PC-9 (cell line): ENCODE measurements at regions not wholly inside any gene's neighbourhood (a gene's known extent, or its start where the extent isn't known, plus 50 kb on each side); places are given as distances from the start of the nearest gene placed in this dataset.

Source experiments
- BruUV-seq: library from RNA; stranded (reverse); fragments of 400-500 nt; replicated peaks from 2 replicates; lab custom pipeline; 2021; lab: Mats Ljungman, UMichigan
- CTCF ChIA-PET: fragments of 300-600 bp; sonication (Branson Sonifier 250); formaldehyde crosslinking; loops from one replicate; lab custom pipeline; 2022; ENCODE audit warnings: antibody characterized with exemption; lab: Charles Lee
- POLR2A ChIA-PET: fragments of 300-600 bp; sonication (Branson Sonifier 250); formaldehyde crosslinking; loops from one replicate; lab custom pipeline; 2022; ENCODE audit warnings: antibody characterized with exemption; ENCODE audit not compliant: unreplicated experiment; lab: Charles Lee
- DNase-seq, 2 experiments: peaks; one replicate each; pipeline versions ENCODE4 v3.0.0 to v3.0.0-alpha.2; 2015 to 2022; ENCODE audit warnings: mixed read lengths in 1 of 2
- H2AFZ ChIP-seq: fragments of 200-600 bp; sonication (generic); 2 replicates; pipeline ENCODE4 v1.8.1; 2017; ENCODE audit warnings: antibody characterized with exemption
- H3F3A ChIP-seq: fragments of 200-600 bp; sonication (generic); 2 replicates; pipeline ENCODE4 v1.8.1; 2017; ENCODE audit warnings: antibody characterized with exemption, mild to moderate bottlenecking, low read depth; ENCODE audit not compliant: insufficient read depth
- H3K27ac ChIP-seq: fragments of 200-600 bp; sonication (generic); 2 replicates; pipeline ENCODE4 v1.6.1; 2016; ENCODE audit warnings: mixed run types
- H3K27me3 ChIP-seq: fragments of 200-600 bp; sonication (generic); 2 replicates; pipeline ENCODE4 v1.6.1; 2016; ENCODE audit warnings: low read depth, mixed run types; ENCODE audit not compliant: insufficient read depth
- H3K36me3 ChIP-seq: fragments of 200-600 bp; sonication (generic); 2 replicates; pipeline ENCODE4 v1.6.1; 2016; ENCODE audit warnings: low read depth, mixed run types
- H3K4me1 ChIP-seq: fragments of 200-600 bp; sonication (generic); replicated peaks from 2 replicates; pipeline ENCODE4 v1.6.1; 2016; ENCODE audit warnings: mixed run types; ENCODE audit not compliant: insufficient read depth
- H3K4me2 ChIP-seq: fragments of 200-600 bp; sonication (generic); 2 replicates; pipeline ENCODE4 v1.6.1; 2017; ENCODE audit warnings: mixed run types
- H3K4me3 ChIP-seq: fragments of 200-600 bp; sonication (generic); 2 replicates; pipeline ENCODE4 v1.6.1; 2016; ENCODE audit warnings: mixed run types
- H3K79me2 ChIP-seq: fragments of 200-600 bp; sonication (generic); 2 replicates; pipeline ENCODE4 v1.6.1; 2017; ENCODE audit warnings: low read depth, mixed run types
- H3K9me2 ChIP-seq: fragments of 200-600 bp; sonication (generic); 2 replicates; pipeline ENCODE4 v1.8.1; 2017; ENCODE audit warnings: mild to moderate bottlenecking; ENCODE audit not compliant: insufficient read depth
- H3K9me3 ChIP-seq: fragments of 200-600 bp; sonication (generic); 2 replicates; pipeline ENCODE4 v1.8.1; 2016; ENCODE audit warnings: low read depth; ENCODE audit not compliant: insufficient read depth
- H4K20me1 ChIP-seq: fragments of 200-600 bp; sonication (generic); 2 replicates; pipeline ENCODE4 v1.8.1; 2017; ENCODE audit not compliant: insufficient read depth
- EZH2 ChIP-seq: fragments of 200-600 bp; sonication (generic); IDR thresholded peaks from 2 replicates; pipeline ENCODE4 v1.8.0; 2017; ENCODE audit warnings: antibody characterized with exemption, low read depth
- intact Hi-C: fragments of 100-400 bp; cut with micrococcal nuclease; formaldehyde crosslinking; loops from one replicate; pipeline ENCODE4 v1.10.0; 2022; ENCODE audit not compliant: unreplicated experiment
- TF ChIP-seq, protein P1 (sequence below): fragments of 200-600 bp; sonication (generic); conservative IDR thresholded peaks from 2 replicates; pipeline ENCODE4 v1.6.1; 2017; ENCODE audit warnings: mixed run types, antibody characterized with exemption, mild to moderate bottlenecking, moderate library complexity

DNA sequence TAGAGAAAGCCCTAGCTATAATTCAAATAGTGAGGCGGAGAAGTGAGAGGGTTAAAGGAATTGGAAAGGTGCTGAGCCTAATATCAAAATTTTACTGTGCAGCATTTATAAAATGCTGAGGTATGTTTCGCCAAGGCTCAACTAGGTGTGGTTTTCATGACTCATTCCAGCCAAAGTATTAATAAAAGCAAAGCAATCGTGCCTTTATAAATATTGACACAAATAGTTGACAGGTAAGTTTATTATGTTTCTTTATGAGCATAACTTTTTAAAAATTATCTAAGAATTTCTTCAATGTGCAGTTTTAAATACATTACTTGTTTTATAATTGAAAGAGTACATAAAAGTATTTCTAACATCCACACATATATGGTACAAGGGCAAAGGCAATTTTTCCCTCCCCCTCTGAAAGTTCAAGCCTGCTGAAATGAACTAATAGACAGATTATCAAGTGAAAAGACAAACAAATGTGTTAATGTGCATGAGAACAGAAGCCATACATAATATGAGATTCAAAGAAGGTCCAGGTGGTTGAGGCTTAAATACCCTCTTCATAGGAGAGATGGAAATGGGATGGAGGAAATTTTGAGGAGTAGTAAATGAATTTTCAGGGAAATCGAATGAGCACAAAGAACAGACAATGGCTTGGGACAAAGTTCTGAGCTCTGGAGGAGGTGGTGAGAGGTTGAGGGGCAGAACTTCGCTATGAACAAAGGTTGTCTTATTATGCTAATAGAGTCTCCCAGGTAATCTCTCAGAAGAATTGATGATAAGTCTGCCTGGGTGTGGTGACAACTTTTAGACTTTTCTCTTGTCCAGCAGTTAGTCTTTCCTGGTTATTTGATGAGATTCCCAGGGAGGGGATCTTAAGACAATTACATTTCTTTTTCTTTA lies 326.5 kb downstream of the BUD13 start:
- Histone ChIP-seq H3K4me1 (no peaks in the 10 kb centered on the region), H3K36me3 (no peaks in the 10 kb centered on the region), H4K20me1 (no peaks in the 10 kb centered on the region), H3K27ac (no peak overlapping the region), H3K4me3 (no peak overlapping the region), H3K79me2 (no peaks in the 10 kb centered on the region), H3K9me3 (no peaks in the 10 kb centered on the region), H3K9me2 (no peaks in the 10 kb centered on the region), H2AFZ (no peak overlapping the region), H3K27me3 (peaks cover 16% of the 10 kb centered on the region), H3F3A (no peaks in the 10 kb centered on the region), H3K4me2 (no peak overlapping the region)
- no TSS peak for BruUV-seq
- TF ChIP-seq, protein P1, sequence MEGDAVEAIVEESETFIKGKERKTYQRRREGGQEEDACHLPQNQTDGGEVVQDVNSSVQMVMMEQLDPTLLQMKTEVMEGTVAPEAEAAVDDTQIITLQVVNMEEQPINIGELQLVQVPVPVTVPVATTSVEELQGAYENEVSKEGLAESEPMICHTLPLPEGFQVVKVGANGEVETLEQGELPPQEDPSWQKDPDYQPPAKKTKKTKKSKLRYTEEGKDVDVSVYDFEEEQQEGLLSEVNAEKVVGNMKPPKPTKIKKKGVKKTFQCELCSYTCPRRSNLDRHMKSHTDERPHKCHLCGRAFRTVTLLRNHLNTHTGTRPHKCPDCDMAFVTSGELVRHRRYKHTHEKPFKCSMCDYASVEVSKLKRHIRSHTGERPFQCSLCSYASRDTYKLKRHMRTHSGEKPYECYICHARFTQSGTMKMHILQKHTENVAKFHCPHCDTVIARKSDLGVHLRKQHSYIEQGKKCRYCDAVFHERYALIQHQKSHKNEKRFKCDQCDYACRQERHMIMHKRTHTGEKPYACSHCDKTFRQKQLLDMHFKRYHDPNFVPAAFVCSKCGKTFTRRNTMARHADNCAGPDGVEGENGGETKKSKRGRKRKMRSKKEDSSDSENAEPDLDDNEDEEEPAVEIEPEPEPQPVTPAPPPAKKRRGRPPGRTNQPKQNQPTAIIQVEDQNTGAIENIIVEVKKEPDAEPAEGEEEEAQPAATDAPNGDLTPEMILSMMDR, result no peak
- TF ChIP-seq EZH2, result no peak
- CTCF ChIA-PET, result no interaction called here
- intact Hi-C loops, result no loop called here
- no peak for DNase-seq
- POLR2A ChIA-PET, result interaction anchor here (0.6 kb wide), 1 partner anchor 535 kb away, joined by 3 read pairs; no protein-coding TSS in a partner anchor

DNA sequence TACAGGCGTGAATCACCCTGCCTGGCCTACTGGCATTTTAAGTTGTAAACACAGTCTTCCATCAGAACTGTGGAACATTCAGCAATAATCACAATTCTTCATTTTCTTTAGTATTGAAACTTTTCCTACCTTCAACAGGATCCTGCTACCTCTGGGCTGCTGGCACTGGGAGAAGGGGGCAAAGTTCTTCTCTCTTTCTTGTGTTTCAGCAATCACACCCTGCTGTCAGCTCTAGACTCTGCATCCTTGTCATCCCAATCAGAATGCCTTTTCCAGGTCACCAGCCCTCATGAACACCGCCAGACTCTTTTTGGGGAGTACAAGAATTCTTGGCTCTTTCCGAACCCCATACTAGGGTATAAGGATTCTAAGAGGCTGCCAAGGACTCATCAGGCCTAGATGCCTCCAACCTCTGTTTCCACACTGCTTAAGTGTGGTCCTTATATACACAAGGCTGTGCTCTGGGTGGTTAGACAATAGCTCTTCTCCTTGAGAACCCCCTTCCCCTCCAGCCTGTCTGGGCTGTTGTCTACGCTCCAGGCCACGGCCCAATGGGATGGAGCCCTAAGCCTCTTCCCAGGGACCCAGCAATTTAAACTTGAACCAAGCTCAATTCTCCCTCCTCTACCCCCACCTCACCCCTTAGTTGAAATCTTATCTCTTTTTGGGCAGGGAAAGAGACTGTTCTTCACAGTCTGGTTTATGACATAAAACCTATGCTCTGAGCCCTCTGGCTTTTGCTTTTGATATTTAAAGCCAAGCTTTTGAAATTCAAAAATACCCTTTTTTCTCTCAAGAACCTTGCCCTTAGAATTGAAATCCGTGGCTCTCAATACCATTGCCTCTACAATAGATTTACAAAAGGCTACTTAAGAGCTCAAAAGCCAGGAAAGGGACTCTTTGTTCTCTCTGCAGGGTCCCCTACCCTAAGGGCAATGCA lies 327.4 kb downstream of the BUD13 start:
- Histone ChIP-seq H3K4me1 (no peaks in the 10 kb centered on the region), H3K27ac (no peak overlapping the region), H3K9me3 (no peaks in the 10 kb centered on the region), H3K79me2 (no peaks in the 10 kb centered on the region), H3K4me2 (no peak overlapping the region), H4K20me1 (no peaks in the 10 kb centered on the region), H3F3A (no peaks in the 10 kb centered on the region), H2AFZ (no peak overlapping the region), H3K27me3 (peaks cover 13% of the 10 kb centered on the region), H3K4me3 (no peak overlapping the region), H3K9me2 (no peaks in the 10 kb centered on the region), H3K36me3 (no peaks in the 10 kb centered on the region)
- DNase-seq, result no peak
- intact Hi-C loops, result no loop called here
- TF ChIP-seq, protein P1, result no peak
- TF ChIP-seq EZH2, result no peak
- no TSS peak for BruUV-seq
- ChIA-PET CTCF (no interaction called here), POLR2A (no interaction called here)

DNA sequence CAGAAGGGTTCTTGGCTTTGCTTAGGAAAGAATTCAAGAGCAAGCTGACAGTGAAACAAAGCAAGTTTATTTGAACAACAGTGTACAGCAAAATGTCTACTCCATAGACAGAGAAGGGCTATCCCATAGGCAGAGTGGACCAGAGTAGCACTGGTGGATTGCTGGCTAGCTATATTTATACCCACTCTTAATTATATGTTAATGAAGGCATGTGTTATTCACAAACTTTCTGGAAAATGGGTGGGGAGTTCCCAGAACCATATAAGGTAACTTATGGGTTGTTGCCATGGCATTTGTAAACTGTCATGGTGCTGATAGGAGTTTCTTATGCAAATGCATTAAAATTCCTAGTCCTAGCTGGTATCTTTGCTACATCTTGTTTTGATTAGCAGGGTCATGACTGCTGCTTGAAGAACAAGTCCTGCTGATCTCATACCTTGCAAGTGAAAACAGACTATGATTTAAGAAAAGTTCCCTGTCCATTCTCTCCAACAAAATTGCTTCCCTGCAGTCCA lies 330.5 kb downstream of the BUD13 start:
- H3K36me3 ChIP-seq, result no peaks in the 10 kb centered on the region
- H3K9me3 ChIP-seq, result no peaks in the 10 kb centered on the region
- no peaks in the 10 kb centered on the region for H3K79me2 ChIP-seq
- H3K27me3 ChIP-seq, result peaks cover 13% of the 10 kb centered on the region; the same call in 1 of the 2 replicates
- H3K9me2 ChIP-seq, result no peaks in the 10 kb centered on the region
- POLR2A ChIA-PET, result no interaction called here
- no peak for DNase-seq
- no peaks in the 10 kb centered on the region for H3K4me1 ChIP-seq
- H4K20me1 ChIP-seq, result no peaks in the 10 kb centered on the region
- no peaks in the 10 kb centered on the region for H3F3A ChIP-seq
- CTCF ChIA-PET, result no interaction called here
- no peak overlapping the region for H2AFZ ChIP-seq
- no peak overlapping the region for H3K4me3 ChIP-seq
- intact Hi-C loops, result no loop called here
- no peak overlapping the region for H3K4me2 ChIP-seq
- TF ChIP-seq EZH2, result no peak
- TF ChIP-seq, protein P1, result no peak
- no TSS peak for BruUV-seq
- no peak overlapping the region for H3K27ac ChIP-seq
